HepG2 (cell line): ENCODE measurements at regions not wholly inside any gene's neighbourhood (a gene's known extent, or its start where the extent isn't known, plus 50 kb on each side); places are given as distances from the start of the nearest gene placed in this dataset.

ENCODE experiments used
- ATAC-seq: fragments of 200-7000 bp; cut with Tn5 transposase; 3 replicates; pipeline ENCODE4 v1.9.1; 2020; ENCODE audit warnings: mild to moderate bottlenecking, moderate library complexity
- BruUV-seq: library from RNA; stranded (reverse); fragments of 400-500 nt; replicated peaks from 2 replicates; lab custom pipeline; 2021; lab: Mats Ljungman, UMichigan
- CTCF ChIA-PET: fragments of 300-600 bp; formaldehyde crosslinking; extraction: SDS; loops from one replicate; lab custom pipeline; 2021; ENCODE audit warnings: low total read pairs, inconsistent platforms, low intra/inter-chr PET ratio; lab: Yijun Ruan, JAX
- POLR2A ChIA-PET: fragments of 350-600 bp; sonication (Branson Sonifier 250); formaldehyde crosslinking; loops from one replicate; lab custom pipeline; 2020; ENCODE audit warnings: antibody characterized with exemption, inconsistent platforms; lab: Yijun Ruan, JAX
- DNase-seq: peaks from one replicate; pipeline ENCODE4 v3.0.0-alpha.2; 2015; ENCODE audit warnings: low spot score
- FAIRE-seq: peaks from 3 replicates; lab custom pipeline; 2011; peaks lifted over from hg19 to GRCh38; lab: Jason Lieb, UNC
- H2AFZ ChIP-seq: one replicate; pipeline ENCODE4 v1.6.1; 2011; ENCODE audit warnings: low read length, inconsistent platforms
- H3K27ac ChIP-seq: fragments of 300-600 bp; 3 replicates; pipeline ENCODE4 v1.8.0; 2011; ENCODE audit warnings: mixed run types, mild to moderate bottlenecking, mixed read lengths, low read length, inconsistent platforms; ENCODE audit not compliant: insufficient read depth; ENCODE audit errors: extremely low read length
- H3K27me3 ChIP-seq, 2 experiments: fragments of 200-600 bp in 1 of 2; 2 replicates in 1 of 2; 3 replicates in 1 of 2; pipeline versions ENCODE4 v1.6.0 to v1.8.0; 2011; ENCODE audit warnings: low read length in 2 of 2, mild to moderate bottlenecking in 2 of 2, moderate library complexity in 2 of 2, inconsistent platforms in 1 of 2; ENCODE audit not compliant: insufficient read depth in 2 of 2, control insufficient read depth in 1 of 2
- H3K36me3 ChIP-seq, 2 experiments: fragments of 200-600 bp in 1 of 2; replicated peaks in 1 of 2; 2 replicates in 1 of 2; 3 replicates in 1 of 2; pipeline versions ENCODE4 v1.5.1 to v1.8.0; 2011; ENCODE audit warnings: low read length in 2 of 2, inconsistent platforms in 1 of 2; ENCODE audit not compliant: insufficient read depth in 2 of 2, control insufficient read depth in 1 of 2
- H3K4me1 ChIP-seq: 2 replicates; pipeline ENCODE4 v1.5.1; 2012; ENCODE audit warnings: low read length, inconsistent platforms; ENCODE audit not compliant: insufficient read depth
- H3K4me2 ChIP-seq: 2 replicates; pipeline ENCODE4 v1.6.0; 2011; ENCODE audit warnings: low read depth, low read length, inconsistent platforms
- H3K4me3 ChIP-seq, 3 experiments: fragments of 200-600 bp in 1 of 3; sonication (generic), shearing (Covaris generic) in 1 of 3; replicated peaks in 1 of 3; 2 replicates each; pipeline ENCODE4 v1.5.1; 2011 to 2016; ENCODE audit warnings: low read length in 3 of 3, inconsistent platforms in 2 of 3, low read depth in 2 of 3, mild to moderate bottlenecking in 2 of 3, control low read depth in 1 of 3, mixed read lengths in 1 of 3; ENCODE audit not compliant: insufficient read depth in 1 of 3
- H3K79me2 ChIP-seq: one replicate; pipeline ENCODE4 v1.6.1; 2011; ENCODE audit warnings: low read length, inconsistent platforms; ENCODE audit not compliant: insufficient read depth
- H3K9ac ChIP-seq: 2 replicates; pipeline ENCODE4 v1.6.0; 2011; ENCODE audit warnings: mild to moderate bottlenecking, low read depth, low read length, inconsistent platforms; ENCODE audit not compliant: insufficient read depth
- H3K9me3 ChIP-seq: 2 replicates; pipeline ENCODE4 v1.5.1; 2012; ENCODE audit warnings: mild to moderate bottlenecking, low read length
- H4K20me1 ChIP-seq: 2 replicates; pipeline ENCODE4 v1.6.0; 2011; ENCODE audit warnings: inconsistent platforms, mild to moderate bottlenecking, low read length, moderate library complexity; ENCODE audit not compliant: insufficient read depth
- GMEB2 ChIP-seq: IDR thresholded peaks from 2 replicates; pipeline ENCODE4 v1.6.1; 2016; ENCODE audit warnings: missing biosample characterization, missing genetic modification reagents, low read depth
- MAFK ChIP-seq, 2 experiments: IDR thresholded peaks in 1 of 2; conservative IDR thresholded peaks in 1 of 2; 2 replicates each; pipeline ENCODE4 v1.6.1; 2011; ENCODE audit warnings: improper control_type of control experiment in 2 of 2, low read length in 2 of 2
- ZBTB43 ChIP-seq: sonication (generic); formaldehyde crosslinking; conservative IDR thresholded peaks from 2 replicates; pipeline ENCODE4 v1.4.0; 2020; ENCODE audit warnings: missing genetic modification reagents
- ZNF224 ChIP-seq: sonication (generic); formaldehyde crosslinking; IDR thresholded peaks from 2 replicates; pipeline ENCODE4 v1.5.0; 2020; ENCODE audit warnings: mild to moderate bottlenecking, missing genetic modification reagents
- ZNF468 ChIP-seq: sonication (generic); formaldehyde crosslinking; IDR thresholded peaks from 2 replicates; pipeline ENCODE4 v1.8.0; 2022; ENCODE audit warnings: mild to moderate bottlenecking, moderate library complexity, missing genetic modification reagents
- WGBS: methylation state at CpG from one replicate; pipeline ENCODE4 v1.1.6; 2017; ENCODE audit warnings: low lambda C conversion rate; 5-methylcytosine and 5-hydroxymethylcytosine counted together
- in situ Hi-C: cut with HindIII; loops from 2 replicates; pipeline ENCODE4 v1.10.0; 2017; ENCODE audit warnings: low pct_unique_long_range_greater_than_20kb; ENCODE audit not compliant: extremely low pct_ligation_motif_present
- intact Hi-C: fragments of 100-400 bp; cut with micrococcal nuclease; formaldehyde crosslinking; loops from one replicate; pipeline ENCODE4 v1.10.0; 2022; ENCODE audit not compliant: unreplicated experiment

- ATAC-seq, result no peak
- 21% methylated on average over 6 of the region's 6 CpGs for WGBS
- Histone ChIP-seq H2AFZ (no peak overlapping the region), H3K4me1 (no peaks in the 10 kb centered on the region), H3K27me3 (no peaks in the 10 kb centered on the region), H3K9ac (no peak overlapping the region), H3K4me3 (no peak overlapping the region), H3K36me3 (no peaks in the 10 kb centered on the region), H3K79me2 (no peaks in the 10 kb centered on the region), H3K4me2 (no peak overlapping the region), H3K27ac (no peak overlapping the region), H4K20me1 (no peaks in the 10 kb centered on the region)
- FAIRE-seq, result no peak
- intact Hi-C loops, result no loop called here
- ChIA-PET POLR2A (no interaction called here), CTCF (no interaction called here)
- DNase-seq, result no peak
- BruUV-seq, result no TSS peak
- TF ChIP-seq MAFK (conservative IDR thresholded peaks at IDR 0.05 in 1 of 2, IDR thresholded peaks at IDR 0.05 in 1 of 2; ENCODE audit: low read length in 2 of 2), result 0 out of 4 replicates have a peak, but pooled peaks of 1 of the 2 experiments have one; percentile 1
- no peak for TF ChIP-seq ZBTB43
- no peak for TF ChIP-seq ZNF224 (CRISPR knock-in tag)
- TF ChIP-seq GMEB2 (CRISPR knock-in tag), result no peak
- no peak for TF ChIP-seq ZNF468
- TF ChIP-seq, all 625 proteins: peak for 1
- H3K9me3 ChIP-seq, result no peaks in the 10 kb centered on the region
- in situ Hi-C loops, result no loop called here
These were observed 390.2 kb downstream of the LRIG3 start for GRCh38 chr12:58529897-58530741.
